ENCODE measurements at regions not wholly inside any gene's neighbourhood (a gene's known extent, or its start where the extent isn't known, plus 50 kb on each side); places are given as distances from the start of the nearest gene placed in this dataset.

DNA sequence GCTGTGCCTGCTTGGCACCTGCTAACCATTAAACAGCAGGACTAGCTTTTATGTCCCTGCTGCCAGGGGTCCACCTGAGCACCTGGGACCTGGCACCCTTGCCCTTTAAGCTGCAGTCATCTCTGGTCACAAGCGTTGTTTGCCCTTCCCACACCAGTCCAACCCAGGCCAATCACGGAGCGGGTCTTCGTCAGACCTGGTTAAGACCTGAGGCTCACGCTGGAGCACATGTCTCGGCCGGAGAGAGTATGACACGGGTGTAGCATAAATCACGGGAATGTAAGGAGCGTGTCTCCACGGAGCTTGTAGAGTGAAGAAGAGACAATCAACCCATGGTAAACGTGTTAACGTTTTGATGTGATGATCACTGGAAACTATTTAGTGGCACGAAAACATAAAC is 847.3 kb downstream of the BRD1 start:
- DNase-seq (ENCODE audit: low read depth in 4 of 4, low spot score in 2 of 4), result no peak

DNA sequence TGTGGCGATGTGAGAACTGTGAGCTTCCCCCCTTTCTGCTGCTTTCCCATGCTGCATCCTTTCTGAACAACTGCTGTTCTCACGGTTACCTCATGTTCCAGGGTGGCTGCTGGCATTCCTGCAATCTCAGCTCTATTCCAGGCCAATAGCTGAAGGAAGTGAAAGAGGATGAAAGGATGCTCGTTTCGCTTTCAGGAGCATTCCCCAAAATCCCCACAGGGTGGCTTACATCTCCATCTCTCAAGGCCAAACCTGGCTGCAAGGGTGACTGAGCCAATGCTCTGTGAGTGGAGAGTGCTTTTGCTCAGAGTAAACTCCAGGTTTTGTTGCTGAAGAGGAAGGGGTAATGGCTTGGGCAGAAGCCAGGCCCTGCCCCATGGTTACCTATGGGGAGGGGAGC is 848.2 kb downstream of the BRD1 start:
- DNase-seq (ENCODE audit: low read depth in 4 of 4, low spot score in 2 of 4), result no peak

- DNase-seq (ENCODE audit: low read depth in 4 of 4, low spot score in 2 of 4), result no peak
Measured at GRCh38 chr22:48976556-48977535, 850.8 kb downstream of the BRD1 start.

DNA sequence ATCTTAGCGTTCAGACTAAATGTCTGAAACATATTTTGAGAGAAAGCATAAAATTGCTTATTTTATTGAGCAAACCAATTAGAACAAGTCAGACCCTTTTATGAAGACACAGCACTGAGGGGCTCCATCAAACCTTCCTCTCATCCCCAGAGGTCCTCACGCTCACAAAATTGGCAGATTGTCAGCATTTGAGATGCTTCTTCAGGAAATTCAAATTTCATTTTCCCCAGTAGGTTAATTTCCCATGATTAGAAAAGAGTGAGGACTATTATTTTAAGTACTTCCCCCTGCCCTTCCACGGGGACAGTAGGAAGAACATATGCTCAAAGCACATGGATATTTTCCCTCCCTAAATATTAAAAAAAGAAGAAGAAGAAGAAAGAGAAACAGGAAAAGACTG is 851.8 kb downstream of the BRD1 start:
- no peak for DNase-seq (ENCODE audit: low read depth in 4 of 4, low spot score in 2 of 4)

DNA sequence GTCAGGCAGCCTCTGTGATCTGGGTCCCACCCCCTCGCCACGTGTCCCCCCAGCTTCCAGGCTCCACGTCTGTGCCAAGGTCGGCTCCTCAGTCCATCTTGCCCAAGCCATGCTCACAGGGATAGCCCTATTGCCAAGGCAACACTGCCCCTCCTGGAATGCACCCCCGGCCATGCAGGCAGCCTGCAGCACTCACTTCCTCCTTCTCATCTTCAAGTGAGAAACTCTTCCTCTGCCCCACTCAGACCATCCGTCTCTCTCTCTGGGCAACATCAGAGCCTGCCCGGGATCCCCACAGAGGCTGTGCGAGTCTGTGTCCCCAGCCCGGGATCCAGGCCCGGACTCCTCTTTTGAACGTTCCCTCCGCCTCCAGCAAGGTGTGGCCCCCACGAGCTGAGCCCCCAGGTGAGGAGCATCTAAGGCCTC is 852.3 kb downstream of the BRD1 start:
- no peak for DNase-seq (ENCODE audit: low read depth in 4 of 4, low spot score in 2 of 4)

GRCh38 chr22:48974443-48975315 is 853.0 kb downstream of the BRD1 start:
- DNase-seq (ENCODE audit: low read depth in 4 of 4, low spot score in 2 of 4), result no peak

DNA sequence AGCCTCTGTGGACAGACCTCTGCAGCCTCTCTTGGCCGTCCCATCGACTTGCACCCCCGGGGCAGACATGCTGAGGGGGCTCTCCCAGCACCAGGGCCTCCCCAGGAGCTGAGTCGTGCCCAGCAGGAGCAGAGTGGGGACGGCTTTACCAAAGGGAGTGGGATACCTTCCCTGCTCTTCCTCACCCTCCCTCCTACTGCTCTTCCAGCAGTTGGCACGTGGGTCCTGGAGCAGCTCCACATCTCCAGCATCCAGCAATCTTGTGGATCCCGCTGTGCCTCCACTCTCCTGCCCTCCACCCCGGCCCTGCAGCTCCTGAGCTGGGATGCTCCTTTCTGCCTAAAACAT is 854.0 kb downstream of the BRD1 start:
- no peak for DNase-seq (ENCODE audit: low read depth in 4 of 4, low spot score in 2 of 4)

GRCh38 chr22:48972979-48973693 is 854.5 kb downstream of the BRD1 start:
- DNase-seq (ENCODE audit: low read depth in 4 of 4, low spot score in 2 of 4), result no peak

GRCh38 chr22:48968201-48968959 is 859.3 kb downstream of the BRD1 start:
- DNase-seq (ENCODE audit: low read depth in 4 of 4, low spot score in 2 of 4), result no peak

DNA sequence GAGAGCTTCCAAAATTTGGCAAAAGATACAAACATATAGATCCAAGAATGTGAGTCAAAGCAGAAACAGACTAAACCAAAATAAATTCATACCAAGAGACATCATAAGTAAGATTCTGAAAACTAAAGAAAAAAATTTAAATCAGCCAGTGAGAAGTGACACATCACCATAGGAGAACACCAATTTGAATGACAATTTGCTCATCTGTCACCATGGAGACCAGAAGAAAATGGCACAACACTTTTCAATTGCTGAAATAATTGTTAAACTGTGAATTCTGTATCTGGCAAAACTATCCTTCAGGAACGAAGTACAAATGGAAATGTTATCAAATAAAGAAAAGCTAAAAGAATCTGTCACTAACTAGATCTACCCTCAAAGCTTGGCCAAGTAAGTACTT is 864.3 kb downstream of the BRD1 start:
- DNase-seq (ENCODE audit: low read depth in 4 of 4, low spot score in 2 of 4), result no peak

DNA sequence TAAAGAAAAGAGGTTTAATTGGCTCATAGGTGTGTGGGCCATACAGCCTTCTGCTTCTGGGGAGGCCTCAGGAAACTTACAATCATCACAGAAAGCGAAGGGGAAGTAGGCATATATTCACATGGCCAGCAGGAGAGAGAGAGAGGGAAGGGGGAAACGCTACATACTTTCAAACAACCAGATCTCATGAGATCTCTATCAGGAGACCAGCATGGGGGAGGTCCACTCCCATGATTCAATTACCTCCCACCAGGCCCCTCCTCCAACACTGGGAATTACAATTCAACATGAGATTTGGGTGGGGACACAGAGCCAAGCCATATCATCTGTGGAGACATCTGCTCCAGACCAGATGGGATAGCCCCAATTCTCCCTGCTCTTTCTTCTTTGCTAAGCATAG is 866.0 kb downstream of the BRD1 start:
- DNase-seq (ENCODE audit: low read depth in 4 of 4, low spot score in 2 of 4), result no peak

DNA sequence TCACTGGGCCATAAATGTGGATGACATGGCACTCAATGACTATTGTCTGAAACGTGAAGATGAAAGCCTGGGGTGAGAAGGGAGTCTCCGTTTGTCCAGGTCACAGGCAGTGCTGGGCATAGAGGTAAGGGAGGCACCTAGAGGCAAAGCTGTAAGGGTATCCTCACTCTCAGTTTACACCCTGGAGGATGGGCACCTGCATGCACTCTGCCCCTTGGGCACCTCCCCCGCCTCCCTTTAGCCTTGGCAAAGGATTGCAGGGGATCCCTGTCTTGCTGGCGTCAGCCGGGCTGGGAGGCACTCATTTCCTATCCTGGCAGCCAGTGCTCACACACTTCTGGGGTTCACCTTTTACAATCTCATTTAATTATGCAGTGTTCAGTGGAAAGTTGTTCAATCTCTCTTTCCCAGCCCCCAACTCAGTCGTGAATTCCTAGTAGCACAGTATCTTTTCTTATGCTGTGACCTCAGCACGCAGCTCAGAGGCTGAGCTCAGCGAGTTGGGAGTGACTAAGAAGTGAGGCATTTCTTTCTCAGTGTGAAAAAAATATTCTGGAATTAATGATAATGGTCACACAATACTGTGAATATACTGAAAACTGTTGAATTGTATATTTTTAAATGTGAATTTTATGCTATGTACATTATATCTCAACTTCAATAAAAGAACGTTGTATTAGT is 866.6 kb downstream of the BRD1 start:
- no peak for DNase-seq (ENCODE audit: low read depth in 4 of 4, low spot score in 2 of 4)

DNA sequence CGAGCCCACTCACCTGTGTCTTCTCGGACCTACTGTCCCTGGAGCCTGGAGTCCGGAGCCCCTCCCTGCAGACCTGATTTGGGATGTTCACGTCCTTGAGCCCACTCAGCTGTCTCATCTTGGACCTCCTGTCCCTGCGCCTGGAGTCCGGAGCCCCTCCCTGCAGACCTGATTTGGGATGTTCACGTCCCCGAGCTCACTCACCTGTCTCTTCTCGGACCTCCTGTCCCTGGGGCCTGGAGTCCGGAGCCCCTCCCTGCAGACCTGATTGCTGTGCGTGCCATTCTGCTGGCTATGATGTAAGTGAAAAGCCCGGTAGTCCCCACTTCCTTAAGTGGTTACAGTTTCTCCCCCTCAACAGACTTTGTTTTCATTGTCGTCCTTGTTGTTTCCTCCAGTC is 867.1 kb downstream of the BRD1 start:
- DNase-seq (ENCODE audit: low read depth in 4 of 4, low spot score in 2 of 4), result no peak

GRCh38 chr22:48959496-48959895 is 868.2 kb downstream of the BRD1 start:
- DNase-seq (ENCODE audit: low read depth in 4 of 4, low spot score in 2 of 4), result no peak

- no peak for DNase-seq (ENCODE audit: low read depth in 4 of 4, low spot score in 2 of 4)
Measured at GRCh38 chr22:48957987-48958321, 869.7 kb downstream of the BRD1 start.

DNA sequence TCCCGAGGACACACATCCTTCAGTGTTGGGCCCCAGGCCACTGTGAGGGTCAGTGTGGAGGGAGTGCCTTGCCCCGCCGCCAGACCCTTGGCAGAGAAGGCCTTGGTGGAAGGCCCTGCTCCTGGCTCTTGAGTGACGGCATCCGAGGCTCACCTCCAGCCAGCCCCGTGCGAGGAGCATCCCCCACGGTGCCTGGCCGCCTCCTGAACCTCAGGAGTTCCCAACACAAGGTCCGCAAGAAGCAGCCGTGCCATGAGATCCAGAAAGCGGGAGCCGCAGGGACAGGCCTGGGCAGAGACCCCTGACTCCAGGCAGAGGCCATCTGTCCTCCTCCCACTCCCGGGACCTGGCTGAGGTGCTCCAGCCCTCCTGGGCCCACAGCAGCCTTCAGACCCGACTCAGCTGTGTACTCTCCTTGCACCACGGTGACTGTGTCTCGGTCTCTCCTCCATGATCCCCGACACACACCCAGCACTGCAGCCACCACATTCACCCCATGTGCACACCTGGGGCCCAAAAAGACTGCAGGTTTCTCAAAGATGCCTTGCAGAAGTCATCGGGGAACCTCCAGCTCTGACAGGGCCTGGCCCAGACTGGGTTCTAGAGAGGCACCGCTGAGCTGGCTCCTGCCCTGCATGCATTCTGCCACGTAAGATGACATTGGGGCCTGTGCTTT is 870.2 kb downstream of the BRD1 start:
- DNase-seq (ENCODE audit: low read depth in 4 of 4, low spot score in 2 of 4), result no peak

DNA sequence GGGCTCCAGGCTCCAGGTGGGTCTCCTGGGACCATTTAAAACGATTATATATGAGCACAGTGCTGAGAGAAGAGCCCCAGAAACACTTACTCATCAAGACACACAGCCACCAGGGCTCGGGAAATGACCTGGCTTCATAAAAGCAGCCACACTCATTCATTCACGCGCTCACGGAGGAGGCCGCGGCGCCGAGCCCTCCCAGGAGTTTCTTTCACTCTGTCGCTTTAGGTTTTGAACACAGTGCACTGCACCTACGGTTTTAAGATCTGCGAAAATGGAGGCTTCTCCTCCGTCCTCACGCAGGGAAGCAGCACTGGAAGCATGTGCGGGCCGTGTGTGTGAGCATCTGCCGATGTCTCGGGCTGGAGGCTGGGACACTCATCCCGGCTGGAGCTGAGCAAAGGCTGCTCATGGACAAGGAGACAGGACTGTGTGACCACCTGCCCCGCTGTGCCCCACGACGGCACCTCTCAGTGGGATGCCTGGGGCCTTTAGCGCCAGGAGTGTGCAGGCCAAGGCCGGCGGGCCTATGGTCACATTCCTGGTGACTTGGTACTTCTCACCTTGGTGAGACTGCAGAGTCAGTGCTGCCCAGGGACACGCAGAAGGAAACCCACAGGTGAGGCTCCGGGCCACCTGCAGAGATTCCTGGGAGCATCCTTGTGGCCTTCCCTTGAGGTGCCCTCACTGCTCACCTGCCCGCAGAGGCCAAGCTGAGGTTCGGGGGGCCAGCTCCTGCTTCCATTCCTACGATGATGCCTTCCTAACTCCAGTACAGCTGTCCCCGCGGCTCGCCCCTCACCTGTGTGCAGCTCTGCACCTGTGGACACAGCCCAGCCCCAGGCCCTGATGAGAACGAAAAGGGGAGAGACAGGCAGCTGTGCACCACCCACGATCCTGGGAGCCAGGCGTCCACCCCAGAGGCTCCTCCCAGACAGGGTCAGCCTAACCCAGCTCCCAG is 872.0 kb downstream of the BRD1 start:
- no peak for DNase-seq (ENCODE audit: low read depth in 4 of 4, low spot score in 2 of 4)

GRCh38 chr22:48954781-48955311 is 872.8 kb downstream of the BRD1 start:
- DNase-seq (ENCODE audit: low read depth in 4 of 4, low spot score in 2 of 4), result no peak

All from left renal cortex interstitium (tissue), 4 donors.